ENCODE measurements at regions not wholly inside any gene's neighbourhood (a gene's known extent, or its start where the extent isn't known, plus 50 kb on each side); places are given as distances from the start of the nearest gene placed in this dataset.

DNA sequence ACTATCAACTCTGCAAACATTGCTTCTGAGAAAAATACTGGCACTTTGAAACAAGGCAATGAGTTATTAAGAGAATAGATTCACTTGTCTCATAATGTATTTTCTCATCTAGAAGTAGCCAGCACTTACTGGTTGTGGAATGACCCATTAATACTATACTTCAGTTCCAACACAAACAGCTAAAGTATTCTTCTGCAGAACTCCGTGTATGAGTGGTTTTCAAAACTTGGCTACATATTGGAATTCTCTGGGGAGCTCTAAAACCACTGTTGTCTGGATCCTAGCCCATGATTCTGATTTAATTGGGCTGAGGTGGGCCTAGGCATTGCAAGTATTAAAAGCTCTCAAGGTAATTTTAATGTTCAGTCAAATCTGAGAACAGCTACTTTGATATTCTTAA lies 1416.4 kb upstream of the RAG2 start:
- no peak overlapping the region for H3K4me3 Mint-ChIP-seq
- no peaks in the 10 kb centered on the region for H3K27me3 Mint-ChIP-seq (ENCODE audit: low read depth)

More for the DNA sequence above, 1416.4 kb upstream of the RAG2 start:
- no peak overlapping the region for H2BK120ac ChIP-seq (ENCODE audit: low read depth, low read length, poor library complexity, severe bottlenecking)
- no peak overlapping the region for H4K8ac ChIP-seq (replicated peaks; ENCODE audit: insufficient read length, low read depth, low read length)
- no peak overlapping the region for H2AFZ ChIP-seq (ENCODE audit: low read length)
- H3K4me2 ChIP-seq (ENCODE audit: insufficient read depth, insufficient read length, low read length) = no peak overlapping the region
- H4K20me1 ChIP-seq (ENCODE audit: control insufficient read depth, insufficient read depth, insufficient read length) = no peaks in the 10 kb centered on the region
- Mint-ChIP-seq H3K27ac (no peak overlapping the region), H3K9me3 (no peaks in the 10 kb centered on the region), H3K4me1 (0 out of 4 replicates have a peak, but pooled peaks cover 0 to 3% of the 10 kb centered on the region in 2 experiments), H3K36me3 (ENCODE audit: insufficient read depth in 1 of 3, low read depth in 3 of 3) (peaks cover 0 to 2% (median 0%) of the 10 kb centered on the region in 3 experiments; a peak in 1 of 7 replicates)
- no peak overlapping the region for H4K91ac ChIP-seq (ENCODE audit: insufficient read length, low read depth, low read length)
- no peak overlapping the region for H3K27ac ChIP-seq (ENCODE audit: insufficient read length, low read depth, low read length)
- no peaks in the 10 kb centered on the region for H3K27me3 ChIP-seq (ENCODE audit: insufficient read depth, low read length)
- H3K4ac ChIP-seq (ENCODE audit: low read depth, low read length) = no peak overlapping the region
- H4K5ac ChIP-seq (ENCODE audit: insufficient read length, low read depth, low read length) = no peak overlapping the region
- H3K79me2 ChIP-seq (ENCODE audit: insufficient read depth, low read length) = no peaks in the 10 kb centered on the region
- H3K14ac ChIP-seq (ENCODE audit: insufficient read depth, low read length) = no peak overlapping the region
- no peak overlapping the region for H3K9ac ChIP-seq (ENCODE audit: extremely low read depth, insufficient read length, low read length)
- no peak overlapping the region for H2AK5ac ChIP-seq (ENCODE audit: insufficient read length, low read length)
- H2BK20ac ChIP-seq (ENCODE audit: low read depth, low read length, poor library complexity, severe bottlenecking) = no peak overlapping the region
- no peaks in the 10 kb centered on the region for H3K4me1 ChIP-seq (ENCODE audit: insufficient read depth, low read length)
- TF ChIP-seq, protein P1, sequence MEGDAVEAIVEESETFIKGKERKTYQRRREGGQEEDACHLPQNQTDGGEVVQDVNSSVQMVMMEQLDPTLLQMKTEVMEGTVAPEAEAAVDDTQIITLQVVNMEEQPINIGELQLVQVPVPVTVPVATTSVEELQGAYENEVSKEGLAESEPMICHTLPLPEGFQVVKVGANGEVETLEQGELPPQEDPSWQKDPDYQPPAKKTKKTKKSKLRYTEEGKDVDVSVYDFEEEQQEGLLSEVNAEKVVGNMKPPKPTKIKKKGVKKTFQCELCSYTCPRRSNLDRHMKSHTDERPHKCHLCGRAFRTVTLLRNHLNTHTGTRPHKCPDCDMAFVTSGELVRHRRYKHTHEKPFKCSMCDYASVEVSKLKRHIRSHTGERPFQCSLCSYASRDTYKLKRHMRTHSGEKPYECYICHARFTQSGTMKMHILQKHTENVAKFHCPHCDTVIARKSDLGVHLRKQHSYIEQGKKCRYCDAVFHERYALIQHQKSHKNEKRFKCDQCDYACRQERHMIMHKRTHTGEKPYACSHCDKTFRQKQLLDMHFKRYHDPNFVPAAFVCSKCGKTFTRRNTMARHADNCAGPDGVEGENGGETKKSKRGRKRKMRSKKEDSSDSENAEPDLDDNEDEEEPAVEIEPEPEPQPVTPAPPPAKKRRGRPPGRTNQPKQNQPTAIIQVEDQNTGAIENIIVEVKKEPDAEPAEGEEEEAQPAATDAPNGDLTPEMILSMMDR (conservative IDR thresholded peaks at IDR 0.05) = no peak
- DNase-seq = no peak
- no peaks in the 10 kb centered on the region for H3K79me1 ChIP-seq (ENCODE audit: insufficient read depth, low read depth, low read length, poor library complexity, severe bottlenecking)
- no peak overlapping the region for H3K18ac ChIP-seq (ENCODE audit: insufficient read length, low read depth, low read length)
- H3K56ac ChIP-seq (ENCODE audit: insufficient read length, low read depth, low read length) = no peak overlapping the region
- no peak overlapping the region for H3T11ph ChIP-seq (ENCODE audit: low read length)
- WGBS (ENCODE audit: extremely low coverage, insufficient read length, low lambda C conversion rate) = no CpG with 5 or more reads among the region's 1 CpG
- no peak overlapping the region for H3K23ac ChIP-seq (ENCODE audit: insufficient read length, low read depth, low read length)
- no peak overlapping the region for H2BK12ac ChIP-seq (ENCODE audit: insufficient read length, low read depth, low read length)
- no peaks in the 10 kb centered on the region for H3K9me3 ChIP-seq (ENCODE audit: control insufficient read depth, low read depth, low read length)
- H3K23me2 ChIP-seq (ENCODE audit: insufficient read length, low read depth, low read length, poor library complexity, severe bottlenecking) = no peaks in the 10 kb centered on the region
- no peak overlapping the region for H2BK15ac ChIP-seq (ENCODE audit: low read depth, low read length)
- H2BK5ac ChIP-seq (ENCODE audit: insufficient read length, low read length) = no peak overlapping the region
